ENCODE measurements at regions not wholly inside any gene's neighbourhood (a gene's known extent, or its start where the extent isn't known, plus 50 kb on each side); places are given as distances from the start of the nearest gene placed in this dataset.
A peak's percentile ranks its signal among the peaks of the same experiment; 100 is the strongest.

GRCh38 chr6:114452785-114453401 lies 110.1 kb upstream of the HS3ST5 start:
- H3K27me3 Mint-ChIP-seq: no peaks in the 10 kb centered on the region
- DNase-seq: no peak
- no peaks in the 10 kb centered on the region for H3K4me1 Mint-ChIP-seq
- no peaks in the 10 kb centered on the region for H3K36me3 Mint-ChIP-seq
- no peaks in the 10 kb centered on the region for H3K9me3 Mint-ChIP-seq
- no peak overlapping the region for H3K4me3 Mint-ChIP-seq
- H3K27ac Mint-ChIP-seq: no peak overlapping the region

DNA sequence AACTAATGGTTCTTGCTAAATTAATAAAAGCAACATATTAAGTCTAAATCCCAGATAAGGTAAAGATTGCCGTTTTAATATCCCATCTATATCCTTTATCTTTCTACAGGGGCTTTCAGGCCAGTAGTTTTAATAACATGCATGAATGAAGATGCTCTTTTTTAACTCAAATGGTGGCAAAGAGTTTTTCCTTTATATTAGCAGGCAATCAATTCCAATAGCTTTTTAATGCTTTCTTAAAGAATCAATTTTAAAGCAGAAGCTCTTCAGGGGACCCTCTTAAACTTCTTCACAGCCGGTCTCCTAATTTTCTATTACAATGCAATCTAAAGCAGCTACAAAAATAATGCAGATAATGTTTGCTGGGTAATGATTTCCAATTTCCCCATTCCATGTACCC lies 107.8 kb upstream of the HS3ST5 start:
- no peak for DNase-seq
- no peaks in the 10 kb centered on the region for H3K4me1 Mint-ChIP-seq
- H3K27me3 Mint-ChIP-seq: no peaks in the 10 kb centered on the region
- no peak overlapping the region for H3K27ac Mint-ChIP-seq
- no peaks in the 10 kb centered on the region for H3K36me3 Mint-ChIP-seq
- H3K9me3 Mint-ChIP-seq: no peaks in the 10 kb centered on the region
- no peak overlapping the region for H3K4me3 Mint-ChIP-seq

DNA sequence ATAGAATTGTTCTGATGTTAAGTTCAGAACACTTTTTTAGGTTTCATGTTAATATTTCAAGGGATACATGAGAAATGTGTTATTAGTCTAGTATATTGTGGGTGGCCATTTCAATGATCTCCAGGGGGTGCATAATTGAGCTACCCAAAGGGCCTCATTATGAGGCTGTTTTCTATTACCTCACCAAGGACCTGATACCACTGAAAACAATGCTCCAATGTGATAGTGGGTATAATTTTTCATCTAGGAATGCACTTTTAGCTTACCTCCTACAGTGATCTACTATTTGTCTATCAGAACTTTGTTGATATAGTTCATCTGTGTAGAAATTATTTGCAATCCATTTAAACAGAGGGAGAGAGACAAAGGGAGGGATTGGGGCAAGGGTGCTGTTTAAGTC lies 106.8 kb upstream of the HS3ST5 start:
- Mint-ChIP-seq H3K9me3 (no peaks in the 10 kb centered on the region), H3K27me3 (no peaks in the 10 kb centered on the region), H3K4me1 (no peaks in the 10 kb centered on the region), H3K4me3 (no peak overlapping the region), H3K27ac (no peak overlapping the region), H3K36me3 (no peaks in the 10 kb centered on the region)
- no peak for DNase-seq

DNA sequence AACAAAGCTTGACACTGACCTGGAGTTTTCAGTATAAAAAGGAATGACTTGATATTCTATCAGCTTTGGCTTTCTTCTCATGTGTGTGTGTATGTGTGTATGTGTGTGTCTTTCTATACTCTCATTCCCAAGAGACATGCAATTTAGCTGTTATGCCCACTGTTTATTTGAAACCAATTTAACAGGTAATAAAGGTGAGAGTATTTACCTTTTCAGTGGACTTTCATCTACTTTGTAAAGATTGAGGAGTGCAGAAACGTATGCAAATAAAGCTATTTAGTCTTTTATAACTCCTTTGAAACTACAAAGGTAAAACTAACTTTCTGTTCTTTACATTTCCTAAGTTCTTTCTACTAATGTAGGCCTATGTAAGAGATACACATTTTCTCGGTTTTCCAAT lies 103.5 kb upstream of the HS3ST5 start:
- Mint-ChIP-seq H3K27me3 (no peaks in the 10 kb centered on the region), H3K27ac (no peak overlapping the region), H3K4me1 (no peaks in the 10 kb centered on the region)

DNA sequence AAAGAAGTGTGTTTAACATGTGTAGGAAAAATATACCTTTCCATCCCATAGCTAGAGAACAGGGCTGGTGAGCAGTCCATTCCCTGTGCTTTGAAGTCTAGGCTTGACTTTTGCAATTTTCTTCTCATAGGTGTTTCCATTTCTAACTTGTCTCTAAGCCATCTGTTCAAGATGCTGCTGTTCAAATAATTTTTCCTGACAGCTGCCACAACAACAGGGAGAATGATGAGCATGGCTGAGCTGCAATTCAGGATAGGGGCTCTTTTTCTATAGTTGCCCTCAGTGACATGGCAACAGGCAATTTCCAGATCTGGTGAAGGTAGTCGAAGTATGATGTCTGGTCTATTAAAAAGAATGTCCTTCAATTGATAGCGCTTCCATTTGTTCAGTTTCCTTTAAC lies 103.0 kb upstream of the HS3ST5 start:
- H3K4me3 Mint-ChIP-seq: no peak overlapping the region
- no peaks in the 10 kb centered on the region for H3K4me1 Mint-ChIP-seq
- H3K9me3 Mint-ChIP-seq: no peaks in the 10 kb centered on the region
- no peak for DNase-seq
- H3K27me3 Mint-ChIP-seq: no peaks in the 10 kb centered on the region
- no peak overlapping the region for H3K27ac Mint-ChIP-seq
- no peaks in the 10 kb centered on the region for H3K36me3 Mint-ChIP-seq

More for the DNA sequence above, 103.5 kb upstream of the HS3ST5 start:
- H3K36me3 Mint-ChIP-seq: no peaks in the 10 kb centered on the region
- H3K9me3 Mint-ChIP-seq: no peaks in the 10 kb centered on the region
- H3K4me3 Mint-ChIP-seq: no peak overlapping the region
- DNase-seq: no peak

DNA sequence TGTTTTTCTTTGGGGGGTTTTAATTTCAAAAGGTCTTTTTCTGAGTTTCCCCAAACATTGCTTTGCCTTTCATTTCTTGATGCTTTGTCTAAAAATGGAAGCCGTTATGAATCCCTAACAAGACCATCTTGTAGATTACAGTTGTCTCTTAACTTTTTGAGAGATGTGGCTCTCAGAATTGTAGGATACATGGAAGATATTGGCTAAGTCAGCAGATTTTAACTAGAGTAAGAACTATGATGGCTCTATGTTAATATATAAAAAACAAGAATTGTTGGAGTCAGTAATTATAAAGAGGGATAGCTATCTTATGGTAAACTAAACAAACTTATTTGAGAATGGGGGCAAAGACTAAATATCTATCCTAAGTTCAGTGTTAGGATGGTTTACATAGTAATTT lies 96.6 kb upstream of the HS3ST5 start:
- Mint-ChIP-seq H3K27me3 (no peaks in the 10 kb centered on the region), H3K27ac (no peak overlapping the region), H3K4me3 (no peak overlapping the region)

GRCh38 chr6:114437235-114437634 lies 94.4 kb upstream of the HS3ST5 start:
- no peaks in the 10 kb centered on the region for H3K4me1 Mint-ChIP-seq
- H3K36me3 Mint-ChIP-seq: no peaks in the 10 kb centered on the region
- no peak overlapping the region for H3K27ac Mint-ChIP-seq
- no peaks in the 10 kb centered on the region for H3K27me3 Mint-ChIP-seq
- DNase-seq: no peak
- H3K9me3 Mint-ChIP-seq: peaks cover 2% of the 10 kb centered on the region
- H3K4me3 Mint-ChIP-seq: no peak overlapping the region

More for the DNA sequence above, 96.6 kb upstream of the HS3ST5 start:
- peaks cover 2% of the 10 kb centered on the region for H3K9me3 Mint-ChIP-seq
- no peaks in the 10 kb centered on the region for H3K36me3 Mint-ChIP-seq
- H3K4me1 Mint-ChIP-seq: no peaks in the 10 kb centered on the region
- DNase-seq: no peak

DNA sequence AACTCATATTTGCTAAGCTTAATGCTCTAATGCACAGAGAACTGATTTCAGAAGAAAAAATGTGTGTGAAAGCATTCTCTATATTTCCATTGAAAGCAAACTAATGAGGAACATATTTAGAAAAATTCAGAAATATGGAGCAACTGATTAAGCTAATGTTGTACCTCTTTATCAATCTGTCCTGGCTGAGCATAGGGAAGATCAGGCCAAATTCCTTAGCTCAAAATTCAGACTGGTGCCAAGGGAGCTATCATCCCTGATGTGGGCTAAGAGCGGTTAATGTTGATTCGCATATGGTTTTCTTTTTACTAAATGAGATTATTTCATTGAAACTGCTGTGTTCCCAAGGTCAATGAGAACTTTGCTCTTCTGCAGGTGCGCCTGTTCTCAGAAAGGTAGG lies 93.9 kb upstream of the HS3ST5 start:
- H3K36me3 Mint-ChIP-seq: no peaks in the 10 kb centered on the region
- no peak overlapping the region for H3K4me3 Mint-ChIP-seq
- H3K4me1 Mint-ChIP-seq: no peaks in the 10 kb centered on the region
- no peak for DNase-seq
- no peaks in the 10 kb centered on the region for H3K27me3 Mint-ChIP-seq
- no peak overlapping the region for H3K27ac Mint-ChIP-seq
- peaks cover 2% of the 10 kb centered on the region for H3K9me3 Mint-ChIP-seq

- Mint-ChIP-seq H3K4me3 (no peak overlapping the region), H3K27me3 (no peaks in the 10 kb centered on the region), H3K9me3 (peaks cover 2% of the 10 kb centered on the region), H3K36me3 (no peaks in the 10 kb centered on the region), H3K27ac (no peak overlapping the region), H3K4me1 (no peaks in the 10 kb centered on the region)
- DNase-seq: no peak
These were observed 93.2 kb upstream of the HS3ST5 start for GRCh38 chr6:114435985-114436384.

DNA sequence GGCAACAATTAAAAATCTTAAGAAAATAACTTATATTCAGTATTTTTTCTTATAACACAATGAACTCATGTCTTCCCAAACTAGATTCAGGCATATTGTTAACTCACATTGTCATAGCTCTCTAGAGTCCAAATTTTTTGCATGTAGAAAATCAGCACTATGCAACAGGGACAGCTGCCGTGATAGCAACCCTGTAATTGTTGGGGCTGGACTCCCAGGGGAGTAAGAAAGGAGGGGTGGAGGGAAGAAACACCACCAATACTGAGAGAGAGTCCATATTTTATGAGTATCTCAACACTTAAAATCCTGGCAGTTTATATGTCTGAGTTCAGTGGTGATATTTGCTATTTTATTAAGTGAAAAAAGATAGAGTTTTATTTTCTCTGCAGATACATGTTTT lies 89.6 kb upstream of the HS3ST5 start:
- Mint-ChIP-seq H3K27me3 (no peaks in the 10 kb centered on the region), H3K4me1 (no peaks in the 10 kb centered on the region), H3K27ac (no peak overlapping the region), H3K36me3 (no peaks in the 10 kb centered on the region), H3K4me3 (no peak overlapping the region), H3K9me3 (peaks cover 2% of the 10 kb centered on the region)
- DNase-seq: no peak

DNA sequence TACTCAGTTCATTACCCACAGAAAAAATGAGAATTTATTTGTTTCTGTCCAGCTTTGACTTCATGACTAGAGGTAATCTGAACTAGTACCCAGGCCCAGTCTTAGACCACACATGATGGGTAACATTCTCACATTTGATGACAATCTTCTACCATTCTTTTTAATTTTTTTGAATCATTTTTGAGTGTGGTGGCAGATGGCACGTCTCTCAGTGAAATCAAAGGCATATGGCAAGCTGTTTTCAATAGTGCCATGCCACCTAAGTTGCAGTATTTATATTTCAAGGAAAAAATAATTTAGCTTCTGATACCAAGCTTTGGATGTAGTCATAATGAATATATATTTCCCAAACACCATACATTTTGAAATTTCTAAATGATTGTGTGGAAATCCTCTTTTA lies 88.8 kb upstream of the HS3ST5 start:
- Mint-ChIP-seq H3K9me3 (peaks cover 2% of the 10 kb centered on the region), H3K36me3 (no peaks in the 10 kb centered on the region), H3K27me3 (no peaks in the 10 kb centered on the region), H3K4me3 (no peak overlapping the region), H3K27ac (no peak overlapping the region), H3K4me1 (no peaks in the 10 kb centered on the region)
- no peak for DNase-seq

- no peaks in the 10 kb centered on the region for H3K36me3 Mint-ChIP-seq
- no peak overlapping the region for H3K4me3 Mint-ChIP-seq
- no peaks in the 10 kb centered on the region for H3K27me3 Mint-ChIP-seq
- DNase-seq: no peak
- H3K27ac Mint-ChIP-seq: no peak overlapping the region
- no peaks in the 10 kb centered on the region for H3K4me1 Mint-ChIP-seq
- peaks cover 2% of the 10 kb centered on the region for H3K9me3 Mint-ChIP-seq
These were observed 87.8 kb upstream of the HS3ST5 start for GRCh38 chr6:114430534-114431124.

GRCh38 chr6:114428341-114428740 lies 85.5 kb upstream of the HS3ST5 start:
- Mint-ChIP-seq H3K4me1 (no peaks in the 10 kb centered on the region), H3K36me3 (no peaks in the 10 kb centered on the region), H3K9me3 (no peaks in the 10 kb centered on the region), H3K27me3 (no peaks in the 10 kb centered on the region), H3K4me3 (no peak overlapping the region), H3K27ac (no peak overlapping the region)
- DNase-seq: no peak

- H3K27me3 Mint-ChIP-seq: no peaks in the 10 kb centered on the region
- H3K4me1 Mint-ChIP-seq: no peaks in the 10 kb centered on the region
- no peak overlapping the region for H3K27ac Mint-ChIP-seq
- H3K4me3 Mint-ChIP-seq: no peak overlapping the region
- no peaks in the 10 kb centered on the region for H3K9me3 Mint-ChIP-seq
- H3K36me3 Mint-ChIP-seq: no peaks in the 10 kb centered on the region
- no peak for DNase-seq
These were observed 78.4 kb upstream of the HS3ST5 start for GRCh38 chr6:114421199-114421598.

DNA sequence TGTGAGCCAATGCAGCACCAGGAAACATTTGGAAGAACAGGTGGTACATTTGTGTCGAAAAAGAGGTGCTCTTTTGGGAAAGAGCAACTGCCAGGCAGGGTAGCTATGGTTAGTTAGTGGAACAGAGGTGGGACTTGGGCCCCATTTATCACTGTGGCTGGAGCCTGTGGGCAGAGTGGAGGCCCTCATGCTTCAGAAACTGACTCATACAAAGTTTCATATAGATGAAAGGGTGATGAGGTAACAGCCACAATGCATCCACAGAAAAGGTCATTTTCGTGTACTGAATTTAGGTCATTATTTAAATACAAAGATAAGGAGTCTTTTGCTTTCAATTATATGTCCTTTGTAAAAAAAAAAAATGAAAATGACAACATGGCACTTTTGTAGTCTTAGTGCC lies 76.4 kb upstream of the HS3ST5 start:
- Mint-ChIP-seq H3K4me3 (no peak overlapping the region), H3K36me3 (no peaks in the 10 kb centered on the region), H3K4me1 (no peaks in the 10 kb centered on the region), H3K9me3 (no peaks in the 10 kb centered on the region), H3K27me3 (no peaks in the 10 kb centered on the region), H3K27ac (no peak overlapping the region)
- DNase-seq: peak; percentile 1

DNA sequence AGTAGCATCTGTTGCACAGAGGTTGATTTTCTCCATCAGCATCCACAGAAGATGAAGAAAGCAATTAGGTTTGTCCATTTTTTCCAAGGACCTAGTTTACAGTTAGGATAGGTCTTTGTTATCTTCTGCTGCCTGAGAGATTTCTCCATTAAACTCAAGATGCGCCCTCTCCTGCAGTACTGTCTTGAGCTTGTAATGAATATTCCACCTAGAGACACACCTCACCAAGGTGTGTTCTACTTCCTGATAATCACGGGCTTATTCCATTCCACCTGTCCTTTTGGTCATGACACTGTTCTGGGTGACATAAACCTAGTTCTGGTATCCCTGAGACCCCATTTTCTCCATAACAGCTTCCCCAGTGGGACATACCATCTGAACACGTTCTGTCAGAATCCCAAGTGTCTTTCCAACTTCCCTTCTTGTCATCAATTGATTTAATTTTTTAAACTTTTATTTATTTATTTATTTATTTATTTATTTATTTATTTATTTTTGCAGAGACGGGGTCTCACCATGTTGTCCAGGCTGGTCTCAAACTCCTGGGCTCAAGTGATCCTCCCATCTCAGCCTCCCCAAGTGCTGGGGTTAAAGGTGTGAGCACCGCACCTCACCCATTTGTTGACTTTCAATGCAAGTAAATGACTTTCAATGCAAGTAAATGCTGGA lies 75.6 kb upstream of the HS3ST5 start:
- DNase-seq: no peak
- Mint-ChIP-seq H3K4me3 (no peak overlapping the region), H3K4me1 (no peaks in the 10 kb centered on the region), H3K27me3 (no peaks in the 10 kb centered on the region), H3K9me3 (no peaks in the 10 kb centered on the region), H3K27ac (no peak overlapping the region), H3K36me3 (no peaks in the 10 kb centered on the region)

All from activated naive CD8-positive, alpha-beta T cell treated with anti-CD3 and anti-CD28 coated beads for 36 hours (primary cell).